Testis (tissue), 2 donors: ENCODE measurements at regions not wholly inside any gene's neighbourhood (a gene's known extent, or its start where the extent isn't known, plus 50 kb on each side); places are given as distances from the start of the nearest gene placed in this dataset.

Experiments used
- DNase-seq: peaks from one replicate; pipeline ENCODE4 v3.0.0-alpha.2; 2019
- H3K27ac ChIP-seq, 2 donors: fragments of 200-600 bp; sonication (generic); one replicate each; pipeline ENCODE4 v1.5.1; 2019
- H3K27me3 ChIP-seq: fragments of 200-600 bp; sonication (generic); one replicate; pipeline ENCODE4 v1.5.1; 2019
- H3K36me3 ChIP-seq: fragments of 200-600 bp; sonication (generic); one replicate; pipeline ENCODE4 v1.5.1; 2017; ENCODE audit warnings: low read depth; ENCODE audit errors: missing control alignments
- H3K4me1 ChIP-seq: fragments of 200-600 bp; sonication (generic); one replicate; pipeline ENCODE4 v1.5.1; 2019
- H3K4me3 ChIP-seq, 2 donors: fragments of 200-600 bp; sonication (generic); one replicate each; pipeline ENCODE4 v1.5.1; 2017 to 2019
- H3K9me3 ChIP-seq: fragments of 200-600 bp; sonication (generic); one replicate; pipeline ENCODE4 v1.5.1; 2017
- POLR2A ChIP-seq: fragments of 450-650 bp; IDR thresholded peaks from one replicate; pipeline ENCODE4 v1.6.1; 2017; ENCODE audit warnings: antibody characterized with exemption, mild to moderate bottlenecking, moderate library complexity
- WGBS, 2 donors: methylation state at CpG; one replicate each; pipeline ENCODE4 v1.1.5; 2018; 5-methylcytosine and 5-hydroxymethylcytosine counted together
- intact Hi-C: fragments of 100-400 bp; cut with DNase I; formaldehyde crosslinking; loops from one replicate; pipeline ENCODE4 v1.15.1; 2023; ENCODE audit warnings: low total_unique reads
- TF ChIP-seq, protein P1 (sequence below), 3 experiments: fragments of 450-650 bp in 2 of 3; fragments of 200-600 bp in 1 of 3; sonication (generic) in 1 of 3; IDR thresholded peaks; one replicate each; pipeline ENCODE4 v1.5.1; 2016 to 2019; ENCODE audit warnings: antibody characterized with exemption in 3 of 3, mild to moderate bottlenecking in 2 of 3, moderate library complexity in 1 of 3

DNA sequence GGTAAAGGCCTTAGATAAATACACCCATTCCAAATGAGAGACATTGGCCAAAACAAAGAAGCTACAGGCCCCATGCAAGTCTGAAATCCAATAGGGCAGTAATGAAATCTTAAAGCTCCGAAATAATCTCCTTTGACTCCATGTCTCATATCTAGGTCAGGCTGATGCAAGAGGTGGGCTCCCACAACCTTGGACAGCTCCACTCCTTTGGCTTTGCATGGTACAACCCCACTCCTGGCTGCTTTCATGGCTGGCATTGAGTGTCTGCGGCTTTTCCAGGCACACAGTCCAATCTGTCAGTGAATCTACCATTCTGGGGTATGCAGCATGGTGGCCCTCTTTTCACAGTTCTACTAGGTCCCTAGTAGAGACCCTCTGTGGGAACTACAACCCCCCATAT is 762.5 kb downstream of the LIG4 start:
- no peaks in the 10 kb centered on the region for H3K4me1 ChIP-seq
- H3K9me3 ChIP-seq: no peaks in the 10 kb centered on the region
- no peaks in the 10 kb centered on the region for H3K27me3 ChIP-seq
- H3K27ac ChIP-seq: no peak overlapping the region
- H3K4me3 ChIP-seq: no peak overlapping the region
- WGBS, 2 donors: 85 to 97% methylated on average over 2 of the region's 2 CpGs
- TF ChIP-seq, protein P1, sequence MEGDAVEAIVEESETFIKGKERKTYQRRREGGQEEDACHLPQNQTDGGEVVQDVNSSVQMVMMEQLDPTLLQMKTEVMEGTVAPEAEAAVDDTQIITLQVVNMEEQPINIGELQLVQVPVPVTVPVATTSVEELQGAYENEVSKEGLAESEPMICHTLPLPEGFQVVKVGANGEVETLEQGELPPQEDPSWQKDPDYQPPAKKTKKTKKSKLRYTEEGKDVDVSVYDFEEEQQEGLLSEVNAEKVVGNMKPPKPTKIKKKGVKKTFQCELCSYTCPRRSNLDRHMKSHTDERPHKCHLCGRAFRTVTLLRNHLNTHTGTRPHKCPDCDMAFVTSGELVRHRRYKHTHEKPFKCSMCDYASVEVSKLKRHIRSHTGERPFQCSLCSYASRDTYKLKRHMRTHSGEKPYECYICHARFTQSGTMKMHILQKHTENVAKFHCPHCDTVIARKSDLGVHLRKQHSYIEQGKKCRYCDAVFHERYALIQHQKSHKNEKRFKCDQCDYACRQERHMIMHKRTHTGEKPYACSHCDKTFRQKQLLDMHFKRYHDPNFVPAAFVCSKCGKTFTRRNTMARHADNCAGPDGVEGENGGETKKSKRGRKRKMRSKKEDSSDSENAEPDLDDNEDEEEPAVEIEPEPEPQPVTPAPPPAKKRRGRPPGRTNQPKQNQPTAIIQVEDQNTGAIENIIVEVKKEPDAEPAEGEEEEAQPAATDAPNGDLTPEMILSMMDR (IDR thresholded peaks at IDR 0.05): no peak
- TF ChIP-seq POLR2A: no peak
- H3K36me3 ChIP-seq: no peaks in the 10 kb centered on the region
- no peak for DNase-seq
- intact Hi-C loops: no loop called here

DNA sequence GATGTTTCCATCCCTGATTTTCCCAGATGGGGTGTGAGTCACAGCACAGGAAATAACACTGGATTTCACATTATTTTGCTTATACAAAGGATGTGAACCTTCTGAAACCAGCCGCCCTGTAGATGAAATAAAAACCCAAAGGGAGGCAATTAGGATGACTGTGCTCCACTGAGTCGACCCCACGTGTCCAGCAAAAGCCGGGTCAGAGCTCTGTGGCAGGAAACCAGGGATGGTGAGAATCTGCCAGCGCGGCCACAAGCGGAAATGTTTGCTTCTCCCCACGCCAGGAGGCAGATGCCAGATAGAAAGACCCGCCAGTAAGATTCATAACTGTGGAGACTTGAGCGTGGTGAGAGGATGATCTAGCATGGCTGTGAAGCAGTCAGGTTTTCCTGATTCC is 764.4 kb downstream of the LIG4 start:
- DNase-seq: no peak

DNA sequence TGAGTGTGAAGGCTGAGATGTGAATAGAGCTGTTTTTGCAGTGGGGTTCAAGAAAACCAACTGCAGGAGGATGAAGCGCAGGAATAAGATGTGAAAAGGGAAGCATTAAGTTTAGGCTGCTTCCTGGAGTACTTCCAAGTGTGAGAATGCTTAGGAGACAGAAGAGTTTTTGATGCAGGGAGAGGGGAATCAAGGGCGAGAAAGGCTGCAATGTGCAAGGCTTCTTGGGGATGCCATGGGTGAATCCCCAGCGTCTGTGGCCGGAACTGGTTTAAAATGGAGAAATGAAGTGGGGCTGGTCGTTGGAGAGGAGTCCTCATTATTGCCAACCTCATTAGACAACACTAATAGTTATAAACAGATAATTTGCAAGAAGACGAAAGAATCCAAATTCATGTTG is 764.9 kb downstream of the LIG4 start:
- TF ChIP-seq, protein P1 (IDR thresholded peaks at IDR 0.05): no peak
- TF ChIP-seq POLR2A: no peak
- intact Hi-C loops: no loop called here
- H3K9me3 ChIP-seq: no peaks in the 10 kb centered on the region
- H3K4me3 ChIP-seq: no peak overlapping the region
- H3K36me3 ChIP-seq: no peaks in the 10 kb centered on the region
- no peak for DNase-seq
- WGBS, 2 donors: 82 to 83% methylated on average over 6 of the region's 6 CpGs
- H3K4me1 ChIP-seq: no peaks in the 10 kb centered on the region
- no peak overlapping the region for H3K27ac ChIP-seq
- no peaks in the 10 kb centered on the region for H3K27me3 ChIP-seq

More for the DNA sequence above, 764.4 kb downstream of the LIG4 start:
- Histone ChIP-seq H3K4me1 (no peaks in the 10 kb centered on the region), H3K36me3 (no peaks in the 10 kb centered on the region), H3K27me3 (no peaks in the 10 kb centered on the region), H3K9me3 (no peaks in the 10 kb centered on the region), H3K4me3 (no peak overlapping the region), H3K27ac (no peak overlapping the region)
- intact Hi-C loops: no loop called here
- WGBS, 2 donors: 82 to 85% methylated on average over 10 of the region's 10 CpGs
- TF ChIP-seq POLR2A: no peak
- TF ChIP-seq, protein P1 (IDR thresholded peaks at IDR 0.05): no peak

DNA sequence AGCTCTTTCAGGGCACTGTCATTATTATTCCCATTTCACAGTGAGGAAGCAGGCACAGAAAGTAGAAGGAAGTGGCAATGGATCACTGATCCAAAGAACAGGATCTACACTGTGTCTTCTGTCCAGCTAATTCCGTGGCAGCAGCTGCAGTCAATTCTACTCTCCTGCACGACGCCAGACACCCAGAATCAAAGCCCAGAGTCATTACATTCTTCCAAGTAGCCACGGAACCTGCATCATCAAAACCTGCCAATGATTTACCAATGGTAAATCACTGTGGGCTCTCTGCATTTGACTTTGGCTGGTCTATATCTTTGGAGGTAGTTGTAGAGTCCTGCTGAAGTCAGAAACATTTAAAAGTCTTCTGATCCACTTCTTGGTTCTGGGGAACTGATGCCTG is 767.7 kb downstream of the LIG4 start:
- no peaks in the 10 kb centered on the region for H3K36me3 ChIP-seq
- intact Hi-C loops: no loop called here
- no peaks in the 10 kb centered on the region for H3K9me3 ChIP-seq
- no peaks in the 10 kb centered on the region for H3K27me3 ChIP-seq
- WGBS, 2 donors: 64 to 91% methylated on average over 2 to 4 of the region's 4 CpGs
- no peak for TF ChIP-seq POLR2A
- TF ChIP-seq, protein P1 (IDR thresholded peaks at IDR 0.05): no peak
- no peak overlapping the region for H3K27ac ChIP-seq
- no peaks in the 10 kb centered on the region for H3K4me1 ChIP-seq
- no peak for DNase-seq
- H3K4me3 ChIP-seq: no peak overlapping the region

DNA sequence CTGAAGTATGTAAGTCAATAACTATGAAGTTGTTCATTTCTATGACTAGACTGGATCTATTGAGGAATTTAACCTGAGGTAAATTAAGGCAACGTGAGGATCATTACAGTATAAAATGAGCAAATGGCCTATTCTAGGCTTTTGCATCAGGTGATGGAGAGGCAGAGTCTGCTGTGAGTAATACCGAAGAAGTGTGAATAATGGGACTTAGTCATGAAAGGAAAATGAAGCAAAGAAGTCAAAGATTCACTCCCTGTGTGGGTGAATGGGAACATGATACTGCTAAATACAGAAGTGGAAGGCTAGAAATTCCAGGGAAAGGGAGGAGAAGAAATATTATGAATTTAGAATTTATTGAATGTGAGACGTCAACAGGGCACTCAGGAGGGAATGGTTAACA is 774.1 kb downstream of the LIG4 start:
- no peak overlapping the region for H3K27ac ChIP-seq
- intact Hi-C loops: no loop called here
- H3K4me1 ChIP-seq: no peaks in the 10 kb centered on the region
- DNase-seq: no peak
- no peaks in the 10 kb centered on the region for H3K27me3 ChIP-seq
- H3K4me3 ChIP-seq: no peak overlapping the region
- no peaks in the 10 kb centered on the region for H3K9me3 ChIP-seq
- TF ChIP-seq, protein P1 (IDR thresholded peaks at IDR 0.05): no peak
- TF ChIP-seq POLR2A: no peak
- WGBS, 2 donors: 79 to 88% methylated on average over 3 of the region's 3 CpGs
- no peaks in the 10 kb centered on the region for H3K36me3 ChIP-seq
